GM12878 (cell line): ENCODE measurements at regions not wholly inside any gene's neighbourhood (a gene's known extent, or its start where the extent isn't known, plus 50 kb on each side); places are given as distances from the start of the nearest gene placed in this dataset.

ENCODE experiments used
- CTCF ChIP-seq, 3 experiments: IDR thresholded peaks in 2 of 3; conservative IDR thresholded peaks in 1 of 3; 2 replicates each; pipeline ENCODE4 v1.5.1; 2011; ENCODE audit warnings: low read depth in 3 of 3, low read length in 3 of 3, mild to moderate bottlenecking in 3 of 3, control low read depth in 2 of 3, moderate library complexity in 2 of 3, inconsistent platforms in 1 of 3, mixed read lengths in 1 of 3; ENCODE audit not compliant: control insufficient read depth in 2 of 3, insufficient read depth in 1 of 3; ENCODE audit errors: extremely low read depth in 1 of 3
- TF ChIP-seq, protein P1 (sequence below): IDR thresholded peaks from 2 replicates; pipeline ENCODE4 v1.6.1; 2011; ENCODE audit warnings: borderline replicate concordance, low read depth, mild to moderate bottlenecking, moderate library complexity, mixed read lengths, low read length; ENCODE audit not compliant: insufficient read depth; ENCODE audit errors: extremely low read length

- no peak for TF ChIP-seq CTCF (IDR thresholded peaks at IDR 0.05 in 2 of 3, conservative IDR thresholded peaks at IDR 0.05 in 1 of 3; ENCODE audit: control insufficient read depth in 2 of 3, extremely low read depth in 1 of 3, insufficient read depth in 1 of 3, low read depth in 3 of 3, low read length in 3 of 3)
- TF ChIP-seq, protein P1, sequence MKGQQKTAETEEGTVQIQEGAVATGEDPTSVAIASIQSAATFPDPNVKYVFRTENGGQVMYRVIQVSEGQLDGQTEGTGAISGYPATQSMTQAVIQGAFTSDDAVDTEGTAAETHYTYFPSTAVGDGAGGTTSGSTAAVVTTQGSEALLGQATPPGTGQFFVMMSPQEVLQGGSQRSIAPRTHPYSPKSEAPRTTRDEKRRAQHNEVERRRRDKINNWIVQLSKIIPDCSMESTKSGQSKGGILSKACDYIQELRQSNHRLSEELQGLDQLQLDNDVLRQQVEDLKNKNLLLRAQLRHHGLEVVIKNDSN, result no peak
Observed at GRCh38 chr22:22786301-22787115, 101.1 kb upstream of the IGLL5 start.
